ENCODE measurements at regions not wholly inside any gene's neighbourhood (a gene's known extent, or its start where the extent isn't known, plus 50 kb on each side); places are given as distances from the start of the nearest gene placed in this dataset.

DNA sequence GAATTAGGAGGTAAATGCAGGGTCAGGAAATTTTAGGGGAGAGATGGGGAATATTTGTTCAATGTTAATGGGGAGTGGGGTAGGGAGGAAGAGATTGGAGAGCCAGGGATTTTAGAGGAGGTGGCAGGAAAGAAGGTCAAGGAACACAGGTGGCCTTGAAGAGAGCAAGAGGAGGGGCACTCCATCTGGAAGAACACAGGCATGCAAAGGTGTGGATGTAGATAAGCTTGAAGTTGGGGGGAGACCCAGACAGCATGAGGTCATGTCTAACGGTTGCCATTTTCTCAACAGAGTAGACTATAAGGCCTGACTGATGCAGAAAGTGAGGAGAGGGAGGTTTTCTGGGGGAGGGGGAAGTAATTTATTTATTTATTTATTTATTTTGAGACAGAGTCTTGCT is 77.5 kb downstream of the MAIP1 start:
- TF ChIP-seq POLR2AphosphoS5 (IDR thresholded peaks at IDR 0.05; ENCODE audit: low read depth) = no peak
- TF ChIP-seq, protein P1, sequence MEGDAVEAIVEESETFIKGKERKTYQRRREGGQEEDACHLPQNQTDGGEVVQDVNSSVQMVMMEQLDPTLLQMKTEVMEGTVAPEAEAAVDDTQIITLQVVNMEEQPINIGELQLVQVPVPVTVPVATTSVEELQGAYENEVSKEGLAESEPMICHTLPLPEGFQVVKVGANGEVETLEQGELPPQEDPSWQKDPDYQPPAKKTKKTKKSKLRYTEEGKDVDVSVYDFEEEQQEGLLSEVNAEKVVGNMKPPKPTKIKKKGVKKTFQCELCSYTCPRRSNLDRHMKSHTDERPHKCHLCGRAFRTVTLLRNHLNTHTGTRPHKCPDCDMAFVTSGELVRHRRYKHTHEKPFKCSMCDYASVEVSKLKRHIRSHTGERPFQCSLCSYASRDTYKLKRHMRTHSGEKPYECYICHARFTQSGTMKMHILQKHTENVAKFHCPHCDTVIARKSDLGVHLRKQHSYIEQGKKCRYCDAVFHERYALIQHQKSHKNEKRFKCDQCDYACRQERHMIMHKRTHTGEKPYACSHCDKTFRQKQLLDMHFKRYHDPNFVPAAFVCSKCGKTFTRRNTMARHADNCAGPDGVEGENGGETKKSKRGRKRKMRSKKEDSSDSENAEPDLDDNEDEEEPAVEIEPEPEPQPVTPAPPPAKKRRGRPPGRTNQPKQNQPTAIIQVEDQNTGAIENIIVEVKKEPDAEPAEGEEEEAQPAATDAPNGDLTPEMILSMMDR (IDR thresholded peaks at IDR 0.05; ENCODE audit: insufficient read depth, low read length) = no peak

Measured in HL-60 (cell line).